H9 (cell line): ENCODE measurements at regions not wholly inside any gene's neighbourhood (a gene's known extent, or its start where the extent isn't known, plus 50 kb on each side); places are given as distances from the start of the nearest gene placed in this dataset.
"Not testable (repeated sequence)": the region's sequence is repeated elsewhere in the genome, so short reads cannot be mapped to it uniquely, and the experiment has no call there.

ENCODE experiments used
- DNase-seq: peaks from one replicate; pipeline ENCODE4 v3.0.0-alpha.2; 2017
- H2AFZ ChIP-seq: one replicate; pipeline ENCODE4 v1.6.1; 2013; ENCODE audit warnings: mild to moderate bottlenecking, low read length, control low read depth, moderate library complexity
- H2AK5ac ChIP-seq: 2 replicates; pipeline ENCODE4 v1.6.1; 2013; ENCODE audit warnings: low read length, control low read depth, mixed read lengths; ENCODE audit not compliant: insufficient read length
- H2BK120ac ChIP-seq: one replicate; pipeline ENCODE4 v1.6.1; 2013; ENCODE audit warnings: low read depth, mild to moderate bottlenecking, low read length, control low read depth, inconsistent platforms; ENCODE audit not compliant: poor library complexity, severe bottlenecking
- H2BK12ac ChIP-seq: 2 replicates; pipeline ENCODE4 v1.6.1; 2013; ENCODE audit warnings: low read length, control low read depth, mixed read lengths, low read depth; ENCODE audit not compliant: insufficient read length
- H2BK15ac ChIP-seq: 2 replicates; pipeline ENCODE4 v1.6.1; 2013; ENCODE audit warnings: low read depth, low read length, control low read depth
- H2BK20ac ChIP-seq: one replicate; pipeline ENCODE4 v1.6.1; 2013; ENCODE audit warnings: low read depth, mild to moderate bottlenecking, low read length, control low read depth, inconsistent platforms; ENCODE audit not compliant: poor library complexity, severe bottlenecking
- H2BK5ac ChIP-seq: 2 replicates; pipeline ENCODE4 v1.6.1; 2013; ENCODE audit warnings: low read length, control low read depth, mixed read lengths; ENCODE audit not compliant: insufficient read length
- H3K14ac ChIP-seq: 2 replicates; pipeline ENCODE4 v1.6.1; 2013; ENCODE audit warnings: low read length, control low read depth; ENCODE audit not compliant: insufficient read depth
- H3K18ac ChIP-seq: 2 replicates; pipeline ENCODE4 v1.6.1; 2013; ENCODE audit warnings: low read depth, mild to moderate bottlenecking, mixed read lengths, low read length, control low read depth; ENCODE audit not compliant: insufficient read length
- H3K23ac ChIP-seq: 2 replicates; pipeline ENCODE4 v1.6.1; 2013; ENCODE audit warnings: low read length, control low read depth, mixed read lengths, low read depth; ENCODE audit not compliant: insufficient read length
- H3K23me2 ChIP-seq: 2 replicates; pipeline ENCODE4 v1.6.1; 2013; ENCODE audit warnings: low read depth, mild to moderate bottlenecking, mixed read lengths, low read length, control low read depth; ENCODE audit not compliant: insufficient read length, poor library complexity, severe bottlenecking
- H3K27ac ChIP-seq: 2 replicates; pipeline ENCODE4 v1.5.1; 2013; ENCODE audit warnings: low read length, control low read depth, mixed read lengths, low read depth; ENCODE audit not compliant: insufficient read length
- H3K27me3 ChIP-seq: 2 replicates; pipeline ENCODE4 v1.6.1; 2013; ENCODE audit warnings: low read length, control low read depth, inconsistent platforms; ENCODE audit not compliant: insufficient read depth
- H3K4ac ChIP-seq: 2 replicates; pipeline ENCODE4 v1.6.1; 2013; ENCODE audit warnings: low read depth, mild to moderate bottlenecking, control low read depth, inconsistent platforms, low read length, moderate library complexity
- H3K4me1 ChIP-seq: 2 replicates; pipeline ENCODE4 v1.6.1; 2013; ENCODE audit warnings: low read length, control low read depth, inconsistent platforms; ENCODE audit not compliant: insufficient read depth
- H3K4me2 ChIP-seq: 2 replicates; pipeline ENCODE4 v1.6.1; 2013; ENCODE audit warnings: low read length, control low read depth, mixed read lengths; ENCODE audit not compliant: insufficient read length, insufficient read depth
- H3K56ac ChIP-seq: 2 replicates; pipeline ENCODE4 v1.6.1; 2013; ENCODE audit warnings: low read depth, mild to moderate bottlenecking, mixed read lengths, low read length, control low read depth; ENCODE audit not compliant: insufficient read length
- H3K79me1 ChIP-seq: 2 replicates; pipeline ENCODE4 v1.6.1; 2013; ENCODE audit warnings: low read depth, mild to moderate bottlenecking, moderate library complexity, low read length, control low read depth, inconsistent platforms; ENCODE audit not compliant: insufficient read depth, poor library complexity, severe bottlenecking
- H3K79me2 ChIP-seq: 2 replicates; pipeline ENCODE4 v1.6.1; 2013; ENCODE audit warnings: low read length, control low read depth, inconsistent platforms; ENCODE audit not compliant: insufficient read depth
- H3K9ac ChIP-seq: 2 replicates; pipeline ENCODE4 v1.6.1; 2013; ENCODE audit warnings: low read length, control low read depth, mixed read lengths; ENCODE audit not compliant: insufficient read length; ENCODE audit errors: extremely low read depth
- H3K9me3 ChIP-seq: one replicate; pipeline ENCODE4 v1.6.1; 2013; ENCODE audit warnings: low read depth, low read length, inconsistent platforms; ENCODE audit not compliant: control insufficient read depth
- H3T11ph ChIP-seq: one replicate; pipeline ENCODE4 v1.6.1; 2013; ENCODE audit warnings: mild to moderate bottlenecking, low read length, control low read depth, inconsistent platforms
- H4K20me1 ChIP-seq: one replicate; pipeline ENCODE4 v1.6.1; 2013; ENCODE audit not compliant: control insufficient read depth, insufficient read length, insufficient read depth
- H4K5ac ChIP-seq: 2 replicates; pipeline ENCODE4 v1.6.1; 2013; ENCODE audit warnings: low read depth, mild to moderate bottlenecking, mixed read lengths, low read length, control low read depth; ENCODE audit not compliant: insufficient read length
- H4K8ac ChIP-seq: replicated peaks from 2 replicates; pipeline ENCODE4 v1.6.1; 2013; ENCODE audit warnings: low read length, control low read depth, mixed read lengths, low read depth; ENCODE audit not compliant: insufficient read length
- H4K91ac ChIP-seq: 2 replicates; pipeline ENCODE4 v1.6.1; 2013; ENCODE audit warnings: low read depth, mild to moderate bottlenecking, moderate library complexity, mixed read lengths, low read length, control low read depth; ENCODE audit not compliant: insufficient read length
- H3K27ac Mint-ChIP-seq, 3 experiments: 2 replicates in 2 of 3; 3 replicates in 1 of 3; pipeline ENCODE4 v1.8.0; 2020 to 2021; ENCODE audit warnings: mixed read lengths in 3 of 3, mild to moderate bottlenecking in 1 of 3, moderate library complexity in 1 of 3
- H3K27me3 Mint-ChIP-seq: 2 replicates; pipeline ENCODE4 v1.8.0; 2021; ENCODE audit warnings: low read depth, mild to moderate bottlenecking, moderate library complexity, mixed read lengths
- H3K36me3 Mint-ChIP-seq, 3 experiments: 2 replicates in 2 of 3; 3 replicates in 1 of 3; pipeline ENCODE4 v1.8.0; 2020 to 2021; ENCODE audit warnings: low read depth in 3 of 3, mixed read lengths in 3 of 3; ENCODE audit not compliant: insufficient read depth in 1 of 3
- H3K4me1 Mint-ChIP-seq, 2 experiments: 2 replicates each; pipeline ENCODE4 v1.8.0; 2020; ENCODE audit warnings: mixed read lengths in 2 of 2
- H3K4me3 Mint-ChIP-seq, 2 experiments: 2 replicates in 1 of 2; 3 replicates in 1 of 2; pipeline ENCODE4 v1.8.0; 2020 to 2021; ENCODE audit warnings: mild to moderate bottlenecking in 2 of 2, mixed read lengths in 2 of 2, moderate library complexity in 1 of 2
- H3K9me3 Mint-ChIP-seq, 2 experiments: 2 replicates in 1 of 2; 3 replicates in 1 of 2; pipeline ENCODE4 v1.8.0; 2020; ENCODE audit warnings: mild to moderate bottlenecking in 2 of 2, mixed read lengths in 2 of 2, moderate library complexity in 1 of 2
- WGBS: extraction: QIAGEN DNeasy Blood & Tissue Kit; methylation state at CpG from one replicate; pipeline ENCODE4 v1.1.7; 2013; ENCODE audit warnings: missing lambda C conversion rate, low lambda C conversion rate, mixed read lengths; ENCODE audit not compliant: insufficient read length; ENCODE audit errors: extremely low coverage; 5-methylcytosine and 5-hydroxymethylcytosine counted together

DNA sequence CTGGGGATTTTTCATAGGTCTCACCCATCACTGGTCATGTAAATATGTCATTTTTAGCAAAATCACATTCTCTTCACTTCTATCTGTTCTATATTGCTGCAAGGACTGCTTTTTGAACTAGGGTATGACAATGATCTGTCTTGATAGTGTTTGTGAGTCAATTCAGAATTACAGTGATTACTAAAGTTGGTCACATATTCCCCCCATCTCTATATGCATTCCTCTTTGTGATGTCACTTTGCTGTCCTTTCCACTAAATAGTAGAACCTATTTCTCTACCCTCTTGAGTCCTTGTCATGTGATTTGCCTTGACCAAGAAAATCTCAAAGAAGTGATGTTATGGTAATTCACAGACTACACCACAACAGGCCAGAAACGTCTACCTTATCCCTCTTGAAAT is 243.9 kb downstream of the NPIPA8 start:
- H3K23ac ChIP-seq, H2BK5ac ChIP-seq, H3T11ph ChIP-seq, H2BK15ac ChIP-seq, H3K9me3 ChIP-seq, H2AK5ac ChIP-seq, H3K9ac ChIP-seq, H2BK12ac ChIP-seq, H4K91ac ChIP-seq, H2BK20ac ChIP-seq, H3K4ac ChIP-seq, H4K20me1 ChIP-seq, H3K4me1 ChIP-seq, H3K18ac ChIP-seq, H3K9me3 Mint-ChIP-seq, H3K79me1 ChIP-seq, H2BK120ac ChIP-seq, H2AFZ ChIP-seq, H3K4me1 Mint-ChIP-seq, H3K14ac ChIP-seq, H3K4me3 Mint-ChIP-seq, DNase-seq, H3K23me2 ChIP-seq, H3K27ac Mint-ChIP-seq, H3K56ac ChIP-seq, H3K36me3 Mint-ChIP-seq, H3K27me3 Mint-ChIP-seq, H3K4me2 ChIP-seq, H3K27ac ChIP-seq, H3K27me3 ChIP-seq, H4K5ac ChIP-seq, H3K79me2 ChIP-seq, H4K8ac ChIP-seq: not testable (repeated sequence)
- no CpG with 5 or more reads among the region's 1 CpG for WGBS

DNA sequence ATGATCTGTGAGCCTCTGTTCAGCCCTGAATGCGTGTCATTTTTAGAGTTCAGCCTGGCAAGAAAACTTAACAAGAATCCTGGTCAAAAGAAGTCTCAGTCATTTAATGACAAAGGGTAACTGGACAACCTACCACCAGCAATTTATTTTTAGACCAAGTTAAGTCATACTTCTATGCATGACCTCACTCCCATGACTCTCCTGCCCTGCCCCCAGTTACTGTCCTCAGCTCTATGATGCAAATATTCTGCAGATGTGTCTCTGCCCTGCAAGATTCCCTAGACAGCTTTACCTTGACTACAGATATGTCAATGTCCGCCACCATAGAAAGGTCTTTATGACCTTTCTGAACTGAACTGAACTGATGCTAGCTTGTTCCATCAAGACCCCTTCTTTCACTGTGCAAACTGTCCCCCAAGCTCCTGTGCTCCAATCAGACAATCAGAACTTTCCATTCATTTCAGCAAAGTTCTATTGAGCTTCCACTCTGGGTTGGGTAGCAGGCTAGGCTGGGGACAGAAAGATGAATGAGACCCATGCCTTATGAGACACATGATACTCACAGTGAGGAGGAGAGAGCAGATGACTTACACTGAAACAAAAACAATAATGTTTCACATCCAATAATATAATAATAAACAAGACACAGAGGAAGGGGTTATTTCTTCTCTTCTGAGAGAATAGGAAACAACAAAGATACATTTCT is 255.7 kb downstream of the NPIPA8 start:
- H3K79me2 ChIP-seq, H3K14ac ChIP-seq, H3K23me2 ChIP-seq, H3K36me3 Mint-ChIP-seq, DNase-seq, H3T11ph ChIP-seq, H2AK5ac ChIP-seq, H3K9ac ChIP-seq, H3K79me1 ChIP-seq, H3K56ac ChIP-seq, H2BK12ac ChIP-seq, H3K27ac ChIP-seq, H4K91ac ChIP-seq, H3K23ac ChIP-seq, H2BK15ac ChIP-seq, H3K27ac Mint-ChIP-seq, H3K4ac ChIP-seq, H4K5ac ChIP-seq, H3K18ac ChIP-seq, H4K20me1 ChIP-seq, H3K27me3 ChIP-seq, H3K4me2 ChIP-seq, H2BK5ac ChIP-seq, H2BK20ac ChIP-seq, H3K4me3 Mint-ChIP-seq, H2BK120ac ChIP-seq, H4K8ac ChIP-seq, H3K9me3 Mint-ChIP-seq, H3K9me3 ChIP-seq, H3K4me1 ChIP-seq, H2AFZ ChIP-seq, H3K27me3 Mint-ChIP-seq, H3K4me1 Mint-ChIP-seq: not testable (repeated sequence)
- whole genome bisulfite sequencing: no CpG with 5 or more reads among the region's 2 CpGs
